Left ventricle myocardium inferior (tissue), 1 donor: ENCODE measurements at regions not wholly inside any gene's neighbourhood (a gene's known extent, or its start where the extent isn't known, plus 50 kb on each side); places are given as distances from the start of the nearest gene placed in this dataset.

Experiments used
- DNase-seq: peaks from one replicate; pipeline ENCODE4 v3.0.0-alpha.2; 2020
- H3K27ac ChIP-seq: fragments of 200-600 bp; replicated peaks from 2 replicates; pipeline ENCODE4 v1.8.0; 2021
- H3K27me3 ChIP-seq: fragments of 200-600 bp; 2 replicates; pipeline ENCODE4 v1.8.0; 2021; ENCODE audit warnings: low read depth
- H3K36me3 ChIP-seq: fragments of 200-600 bp; 2 replicates; pipeline ENCODE4 v1.8.0; 2021
- H3K4me1 ChIP-seq: fragments of 200-600 bp; 2 replicates; pipeline ENCODE4 v1.8.0; 2021
- H3K4me3 ChIP-seq: fragments of 200-600 bp; 2 replicates; pipeline ENCODE4 v1.8.0; 2021; ENCODE audit warnings: mild to moderate bottlenecking, moderate library complexity
- H3K9me3 ChIP-seq: fragments of 200-600 bp; replicated peaks from 2 replicates; pipeline ENCODE4 v1.8.0; 2021
- CTCF ChIP-seq: fragments of 200-600 bp; IDR thresholded peaks from 2 replicates; pipeline ENCODE4 v1.8.0; 2021; ENCODE audit warnings: antibody characterized with exemption, mild to moderate bottlenecking, borderline replicate concordance
- intact Hi-C: fragments of 100-400 bp; cut with micrococcal nuclease; formaldehyde crosslinking; loops from one replicate; pipeline ENCODE4 v1.11.0; 2022
- donor health status: DM: no; HTN: yes; CAD: no; lungs with severe emphysema.

DNA sequence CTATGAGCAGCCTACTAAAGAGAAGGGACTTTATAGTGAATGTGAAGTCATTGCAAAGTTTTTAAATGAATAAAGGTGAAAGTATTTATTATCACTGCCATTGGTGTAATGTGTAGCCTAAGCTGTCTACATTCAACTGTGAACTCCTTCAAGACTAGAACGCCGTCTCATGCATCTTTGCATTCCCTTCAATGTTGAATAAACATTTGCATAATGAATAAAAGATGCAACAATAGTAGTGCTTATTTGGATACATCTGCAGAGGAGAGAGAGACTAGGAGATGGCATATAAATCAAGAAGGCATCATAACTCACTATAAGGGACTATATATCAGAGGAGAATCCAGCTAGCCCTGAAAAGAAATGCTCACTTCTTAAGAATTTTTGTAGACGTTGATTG lies 1623.8 kb upstream of the TENM3 start:
- Histone ChIP-seq H3K27ac (no peak overlapping the region), H3K4me3 (no peak overlapping the region), H3K27me3 (no peaks in the 10 kb centered on the region), H3K36me3 (no peaks in the 10 kb centered on the region), H3K9me3 (no peaks in the 10 kb centered on the region), H3K4me1 (no peaks in the 10 kb centered on the region)
- no peak for TF ChIP-seq CTCF
- no peak for DNase-seq
- intact Hi-C loops = no loop called here

GRCh38 chr4:180622254-180622653 lies 1620.9 kb upstream of the TENM3 start:
- Histone ChIP-seq H3K27me3 (no peaks in the 10 kb centered on the region), H3K27ac (no peak overlapping the region), H3K36me3 (no peaks in the 10 kb centered on the region), H3K4me3 (no peak overlapping the region), H3K9me3 (no peaks in the 10 kb centered on the region), H3K4me1 (no peaks in the 10 kb centered on the region)
- intact Hi-C loops = no loop called here
- no peak for TF ChIP-seq CTCF
- no peak for DNase-seq

- no peak for TF ChIP-seq CTCF
- intact Hi-C loops = no loop called here
- no peak overlapping the region for H3K27ac ChIP-seq
These were observed 1617.5 kb upstream of the TENM3 start for GRCh38 chr4:180625653-180626052.

DNA sequence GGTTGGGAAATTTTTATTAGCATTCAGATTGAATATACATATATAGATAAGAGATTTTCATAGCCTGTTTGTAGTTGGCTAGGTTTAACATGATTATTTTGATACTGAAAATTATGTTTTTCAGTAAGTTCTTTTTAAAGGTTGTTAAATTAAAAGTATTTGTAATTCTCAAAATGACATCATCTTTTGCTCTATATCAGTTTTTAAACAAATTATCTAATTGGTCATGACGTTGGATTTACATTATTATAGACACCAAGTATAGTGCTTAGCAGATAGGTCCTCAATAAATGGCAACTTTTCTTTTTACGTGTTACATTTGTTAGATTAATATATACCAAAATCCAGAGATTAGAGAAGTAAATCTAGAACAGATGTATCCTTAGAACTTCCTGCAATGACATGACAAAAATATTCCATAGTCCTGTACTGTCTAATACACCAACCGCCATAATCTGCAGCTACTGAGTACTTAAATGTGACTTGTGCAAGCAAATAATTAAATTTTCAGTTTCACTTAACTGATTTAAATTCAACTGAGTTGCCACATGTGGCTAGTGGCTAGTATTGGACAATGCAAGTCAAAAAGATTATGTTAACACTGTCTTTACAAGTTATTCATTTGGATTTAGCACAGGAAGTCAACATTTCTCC lies 1613.1 kb upstream of the TENM3 start:
- intact Hi-C loops = no loop called here
- Histone ChIP-seq H3K9me3 (no peaks in the 10 kb centered on the region), H3K4me1 (no peaks in the 10 kb centered on the region), H3K36me3 (no peaks in the 10 kb centered on the region), H3K4me3 (no peak overlapping the region), H3K27me3 (no peaks in the 10 kb centered on the region), H3K27ac (no peak overlapping the region)
- no peak for DNase-seq
- no peak for TF ChIP-seq CTCF

More at GRCh38 chr4:180625653-180626052, 1617.5 kb upstream of the TENM3 start:
- DNase-seq = no peak
- H3K36me3 ChIP-seq = no peaks in the 10 kb centered on the region
- H3K4me1 ChIP-seq = no peaks in the 10 kb centered on the region
- H3K9me3 ChIP-seq = no peaks in the 10 kb centered on the region
- no peak overlapping the region for H3K4me3 ChIP-seq
- H3K27me3 ChIP-seq = no peaks in the 10 kb centered on the region

- Histone ChIP-seq H3K9me3 (no peaks in the 10 kb centered on the region), H3K27ac (no peak overlapping the region), H3K36me3 (no peaks in the 10 kb centered on the region), H3K4me1 (no peaks in the 10 kb centered on the region), H3K27me3 (no peaks in the 10 kb centered on the region), H3K4me3 (no peak overlapping the region)
- DNase-seq = no peak
- TF ChIP-seq CTCF = no peak
- intact Hi-C loops = no loop called here
These were observed 1608.9 kb upstream of the TENM3 start for GRCh38 chr4:180634306-180634705.

GRCh38 chr4:180635281-180635680 lies 1607.9 kb upstream of the TENM3 start:
- intact Hi-C loops = no loop called here
- H3K4me3 ChIP-seq = no peak overlapping the region
- no peak overlapping the region for H3K27ac ChIP-seq
- H3K27me3 ChIP-seq = no peaks in the 10 kb centered on the region
- no peaks in the 10 kb centered on the region for H3K4me1 ChIP-seq
- no peaks in the 10 kb centered on the region for H3K9me3 ChIP-seq
- H3K36me3 ChIP-seq = no peaks in the 10 kb centered on the region
- TF ChIP-seq CTCF = no peak
- no peak for DNase-seq
